ENCODE measurements at regions not wholly inside any gene's neighbourhood (a gene's known extent, or its start where the extent isn't known, plus 50 kb on each side); places are given as distances from the start of the nearest gene placed in this dataset.
A peak's percentile ranks its signal among the peaks of the same experiment; 100 is the strongest.

DNA sequence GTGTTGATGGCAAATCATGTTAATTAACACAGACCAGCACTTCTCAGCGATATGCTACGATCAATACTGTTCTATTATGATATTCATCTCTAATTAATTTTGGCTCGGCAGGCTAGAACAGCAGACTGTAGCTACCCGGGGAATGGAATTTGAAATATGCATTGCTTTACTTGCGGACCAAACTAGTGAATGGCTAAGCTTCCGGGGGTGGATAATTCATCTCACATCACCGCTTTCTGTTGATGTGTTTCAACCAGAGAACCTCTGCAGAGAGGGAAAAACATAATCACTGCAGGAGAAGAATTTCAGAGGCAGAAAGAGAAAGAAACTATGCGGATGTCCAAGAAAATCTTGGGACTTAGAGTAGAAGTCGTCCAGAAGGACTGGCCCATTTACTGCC lies 490.9 kb downstream of the STK39 start:
- ChIA-PET CTCF (no interaction called here), POLR2A (ENCODE audit: low non-redundant PET) (no interaction called here)
- TF ChIP-seq CTCF (conservative IDR thresholded peaks at IDR 0.05; ENCODE audit: low read depth), result no peak
- no peak overlapping the region for H3K27ac ChIP-seq
- no peak for DNase-seq (ENCODE audit: low spot score)

GRCh38 chr2:167753142-167753541 lies 494.3 kb downstream of the STK39 start:
- no peak for TF ChIP-seq CTCF (conservative IDR thresholded peaks at IDR 0.05; ENCODE audit: low read depth)
- no peak overlapping the region for H3K27ac ChIP-seq
- no peak for DNase-seq (ENCODE audit: low spot score)
- ChIA-PET CTCF (interaction anchor here (0.7 kb wide), 1 partner anchor 621 kb away, joined by 4 read pairs; no protein-coding TSS in a partner anchor), POLR2A (ENCODE audit: low non-redundant PET) (no interaction called here)

- TF ChIP-seq CTCF (conservative IDR thresholded peaks at IDR 0.05; ENCODE audit: low read depth), result no peak
- CTCF ChIA-PET, result no interaction called here
- DNase-seq (ENCODE audit: low spot score), result no peak
- POLR2A ChIA-PET (ENCODE audit: low non-redundant PET), result no interaction called here
- H3K27ac ChIP-seq, result no peak overlapping the region
Observed at GRCh38 chr2:167752734-167753133, 494.7 kb downstream of the STK39 start.

DNA sequence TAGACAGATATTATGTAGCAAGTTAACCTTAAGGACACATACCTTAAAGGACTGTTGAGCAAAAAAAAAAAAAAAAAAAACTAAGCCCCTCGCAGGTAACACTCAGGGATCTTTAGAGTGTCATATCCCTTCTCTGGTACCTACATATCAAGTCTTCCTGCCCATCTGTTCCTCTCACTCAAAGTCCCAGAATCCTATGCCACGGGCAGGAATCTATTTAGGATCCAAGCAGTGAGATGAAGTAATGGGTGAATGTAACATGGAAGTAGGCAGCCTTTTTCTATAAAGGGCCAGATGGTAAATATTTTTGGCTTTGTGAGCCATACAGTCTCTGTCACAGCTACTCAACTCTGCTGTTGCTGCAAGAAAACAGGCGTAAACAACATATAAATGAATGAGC lies 496.7 kb downstream of the STK39 start:
- no peak for DNase-seq (ENCODE audit: low spot score)
- ChIA-PET CTCF (no interaction called here), POLR2A (ENCODE audit: low non-redundant PET) (no interaction called here)
- no peak overlapping the region for H3K27ac ChIP-seq
- TF ChIP-seq CTCF (conservative IDR thresholded peaks at IDR 0.05; ENCODE audit: low read depth), result no peak

- CTCF ChIA-PET, result interaction anchor here (0.6 to 0.7 kb wide), 2 partner anchors 84 to 368 kb away, joined by 3 to 4 read pairs; no protein-coding TSS in a partner anchor
- DNase-seq (ENCODE audit: low spot score), result no peak
- no peak overlapping the region for H3K27ac ChIP-seq
- no peak for TF ChIP-seq CTCF (conservative IDR thresholded peaks at IDR 0.05; ENCODE audit: low read depth)
- POLR2A ChIA-PET (ENCODE audit: low non-redundant PET), result no interaction called here
Observed at GRCh38 chr2:167749660-167750059, 497.7 kb downstream of the STK39 start.

GRCh38 chr2:167749016-167749415 lies 498.4 kb downstream of the STK39 start:
- no peak overlapping the region for H3K27ac ChIP-seq
- CTCF ChIA-PET, result no interaction called here
- TF ChIP-seq CTCF (conservative IDR thresholded peaks at IDR 0.05; ENCODE audit: low read depth), result no peak
- POLR2A ChIA-PET (ENCODE audit: low non-redundant PET), result no interaction called here
- DNase-seq (ENCODE audit: low spot score), result peak; percentile 29

GRCh38 chr2:167748536-167748935 lies 498.9 kb downstream of the STK39 start:
- no peak for DNase-seq (ENCODE audit: low spot score)
- CTCF ChIA-PET, result no interaction called here
- TF ChIP-seq CTCF (conservative IDR thresholded peaks at IDR 0.05; ENCODE audit: low read depth), result no peak
- H3K27ac ChIP-seq, result no peak overlapping the region
- POLR2A ChIA-PET (ENCODE audit: low non-redundant PET), result no interaction called here
